ENCODE measurements at regions not wholly inside any gene's neighbourhood (a gene's known extent, or its start where the extent isn't known, plus 50 kb on each side); places are given as distances from the start of the nearest gene placed in this dataset.

GRCh38 chr4:20181926-20182325 is 69.8 kb upstream of the SLIT2 start:
- H2AK5ac ChIP-seq (ENCODE audit: insufficient read length, low read length): no peak overlapping the region
- H3K4me1 Mint-ChIP-seq: no peaks in the 10 kb centered on the region
- no peaks in the 10 kb centered on the region for H3K79me1 ChIP-seq (ENCODE audit: insufficient read depth, low read depth, low read length, poor library complexity, severe bottlenecking)
- no peaks in the 10 kb centered on the region for H4K20me1 ChIP-seq (ENCODE audit: control insufficient read depth, insufficient read depth, insufficient read length)
- H3T11ph ChIP-seq (ENCODE audit: low read length): no peak overlapping the region
- no peak overlapping the region for H2AFZ ChIP-seq (ENCODE audit: low read length)
- H3K36me3 Mint-ChIP-seq (ENCODE audit: insufficient read depth in 1 of 3, low read depth in 3 of 3): peaks cover 0 to 5% (median 3%) of the 10 kb centered on the region in 3 experiments; a peak in 3 of 7 replicates
- peaks cover 6 to 11% of the 10 kb centered on the region in 2 experiments; a peak in 4 of 5 replicates for H3K9me3 Mint-ChIP-seq
- no peak overlapping the region for H2BK12ac ChIP-seq (ENCODE audit: insufficient read length, low read depth, low read length)
- H2BK5ac ChIP-seq (ENCODE audit: insufficient read length, low read length): no peak overlapping the region
- no peaks in the 10 kb centered on the region for H3K4me1 ChIP-seq (ENCODE audit: insufficient read depth, low read length)
- H3K4me3 Mint-ChIP-seq: no peak overlapping the region
- no peaks in the 10 kb centered on the region for H3K27me3 Mint-ChIP-seq (ENCODE audit: low read depth)
- H3K27ac Mint-ChIP-seq: no peak overlapping the region
- no CpG with 5 or more reads among the region's 3 CpGs for WGBS (ENCODE audit: extremely low coverage, insufficient read length, low lambda C conversion rate)
- H2BK15ac ChIP-seq (ENCODE audit: low read depth, low read length): no peak overlapping the region
- H3K18ac ChIP-seq (ENCODE audit: insufficient read length, low read depth, low read length): no peak overlapping the region
- no peak overlapping the region for H3K56ac ChIP-seq (ENCODE audit: insufficient read length, low read depth, low read length)
- no peak for TF ChIP-seq CTCF (conservative IDR thresholded peaks at IDR 0.05)
- no peak overlapping the region for H4K91ac ChIP-seq (ENCODE audit: insufficient read length, low read depth, low read length)
- no peaks in the 10 kb centered on the region for H3K9me3 ChIP-seq (ENCODE audit: control insufficient read depth, low read depth, low read length)
- no peak for DNase-seq
- no peak overlapping the region for H3K14ac ChIP-seq (ENCODE audit: insufficient read depth, low read length)
- H3K27ac ChIP-seq (ENCODE audit: insufficient read length, low read depth, low read length): no peak overlapping the region
- H3K23ac ChIP-seq (ENCODE audit: insufficient read length, low read depth, low read length): no peak overlapping the region
- H3K23me2 ChIP-seq (ENCODE audit: insufficient read length, low read depth, low read length, poor library complexity, severe bottlenecking): no peaks in the 10 kb centered on the region
- no peak overlapping the region for H2BK20ac ChIP-seq (ENCODE audit: low read depth, low read length, poor library complexity, severe bottlenecking)
- no peaks in the 10 kb centered on the region for H3K27me3 ChIP-seq (ENCODE audit: insufficient read depth, low read length)
- H4K8ac ChIP-seq (replicated peaks; ENCODE audit: insufficient read length, low read depth, low read length): no peak overlapping the region
- no peak overlapping the region for H2BK120ac ChIP-seq (ENCODE audit: low read depth, low read length, poor library complexity, severe bottlenecking)
- no peak overlapping the region for H4K5ac ChIP-seq (ENCODE audit: insufficient read length, low read depth, low read length)
- no peaks in the 10 kb centered on the region for H3K79me2 ChIP-seq (ENCODE audit: insufficient read depth, low read length)
- no peak overlapping the region for H3K4ac ChIP-seq (ENCODE audit: low read depth, low read length)
- H3K4me2 ChIP-seq (ENCODE audit: insufficient read depth, insufficient read length, low read length): no peak overlapping the region
- no peak overlapping the region for H3K9ac ChIP-seq (ENCODE audit: extremely low read depth, insufficient read length, low read length)
